ENCODE measurements at regions not wholly inside any gene's neighbourhood (a gene's known extent, or its start where the extent isn't known, plus 50 kb on each side); places are given as distances from the start of the nearest gene placed in this dataset.

GRCh38 chr2:194077366-194077765 lies 1579.7 kb upstream of the SLC39A10 start:
- H3K27ac ChIP-seq (ENCODE audit: low read depth, low read length, poor library complexity, severe bottlenecking) = no peak overlapping the region
- H3K36me3 ChIP-seq (ENCODE audit: insufficient read depth, low read length) = no peaks in the 10 kb centered on the region
- no peaks in the 10 kb centered on the region for H3K9me2 ChIP-seq (ENCODE audit: insufficient read depth, low read length)
- no peak overlapping the region for H2AFZ ChIP-seq (ENCODE audit: low read length)
- TF ChIP-seq CTCF (conservative IDR thresholded peaks at IDR 0.05; ENCODE audit: low read length) = no peak
- TF ChIP-seq EZH2phosphoT487 (IDR thresholded peaks at IDR 0.05; ENCODE audit: borderline replicate concordance, low read depth, low read length) = no peak
- no peak overlapping the region for H3K4me2 ChIP-seq (ENCODE audit: low read length)
- ChIA-PET POLR2A (interaction anchor here (0.5 to 2.9 kb wide), 3 partner anchors 12 to 1108 kb away, joined by 3 to 10 read pairs (median 3); no protein-coding TSS in a partner anchor), CTCF (ENCODE audit: unreplicated experiment) (interaction anchor here (1.0 kb wide), 1 partner anchor 11 kb away, joined by 3 read pairs; no protein-coding TSS in a partner anchor)
- H3K4me3 ChIP-seq (ENCODE audit: low read depth, low read length, poor library complexity, severe bottlenecking) = no peak overlapping the region
- H3K9me3 ChIP-seq (ENCODE audit: low read length) = no peaks in the 10 kb centered on the region
- H4K20me1 ChIP-seq (ENCODE audit: insufficient read depth, low read length) = no peaks in the 10 kb centered on the region
- BruUV-seq (replicated peaks) = no TSS peak
- H3K4me1 ChIP-seq (ENCODE audit: insufficient read depth, low read length, poor library complexity, severe bottlenecking) = no peaks in the 10 kb centered on the region
- no peak for DNase-seq (ENCODE audit: low spot score)
- H3K79me2 ChIP-seq (ENCODE audit: insufficient read depth, low read depth, low read length) = no peaks in the 10 kb centered on the region
- intact Hi-C loops (cut with micrococcal nuclease; ENCODE audit: unreplicated experiment) = no loop called here

- no peak for TF ChIP-seq EZH2phosphoT487 (IDR thresholded peaks at IDR 0.05; ENCODE audit: borderline replicate concordance, low read depth, low read length)
- no peak for TF ChIP-seq CTCF (conservative IDR thresholded peaks at IDR 0.05; ENCODE audit: low read length)
- CTCF ChIA-PET (ENCODE audit: unreplicated experiment) = no interaction called here
- no peaks in the 10 kb centered on the region for H3K9me3 ChIP-seq (ENCODE audit: low read length)
- no peak overlapping the region for H3K4me2 ChIP-seq (ENCODE audit: low read length)
- POLR2A ChIA-PET = interaction anchor here (0.8 kb wide), 1 partner anchor 43 kb away, joined by 3 read pairs; no protein-coding TSS in a partner anchor
- no peak for DNase-seq (ENCODE audit: low spot score)
- no peak overlapping the region for H3K4me3 ChIP-seq (ENCODE audit: low read depth, low read length, poor library complexity, severe bottlenecking)
- no peaks in the 10 kb centered on the region for H3K36me3 ChIP-seq (ENCODE audit: insufficient read depth, low read length)
- H3K27ac ChIP-seq (ENCODE audit: low read depth, low read length, poor library complexity, severe bottlenecking) = no peak overlapping the region
- no peaks in the 10 kb centered on the region for H4K20me1 ChIP-seq (ENCODE audit: insufficient read depth, low read length)
- no peaks in the 10 kb centered on the region for H3K4me1 ChIP-seq (ENCODE audit: insufficient read depth, low read length, poor library complexity, severe bottlenecking)
- intact Hi-C loops (cut with micrococcal nuclease; ENCODE audit: unreplicated experiment) = no loop called here
- BruUV-seq (replicated peaks) = no TSS peak
- H2AFZ ChIP-seq (ENCODE audit: low read length) = no peak overlapping the region
- no peaks in the 10 kb centered on the region for H3K9me2 ChIP-seq (ENCODE audit: insufficient read depth, low read length)
- H3K79me2 ChIP-seq (ENCODE audit: insufficient read depth, low read depth, low read length) = no peaks in the 10 kb centered on the region
Observed at GRCh38 chr2:194062401-194062800, 1594.6 kb upstream of the SLC39A10 start.

- H3K4me2 ChIP-seq (ENCODE audit: low read length) = no peak overlapping the region
- no peak overlapping the region for H3K27ac ChIP-seq (ENCODE audit: low read depth, low read length, poor library complexity, severe bottlenecking)
- H3K4me1 ChIP-seq (ENCODE audit: insufficient read depth, low read length, poor library complexity, severe bottlenecking) = no peaks in the 10 kb centered on the region
- no peaks in the 10 kb centered on the region for H3K36me3 ChIP-seq (ENCODE audit: insufficient read depth, low read length)
- DNase-seq (ENCODE audit: low spot score) = no peak
- ChIA-PET POLR2A (interaction anchor here (0.6 to 1.9 kb wide), 5 partner anchors 13 to 81 kb away, joined by 3 to 5 read pairs (median 3); no protein-coding TSS in a partner anchor), CTCF (ENCODE audit: unreplicated experiment) (no interaction called here)
- BruUV-seq (replicated peaks) = no TSS peak
- H3K9me3 ChIP-seq (ENCODE audit: low read length) = no peaks in the 10 kb centered on the region
- no peak for TF ChIP-seq CTCF (conservative IDR thresholded peaks at IDR 0.05; ENCODE audit: low read length)
- TF ChIP-seq EZH2phosphoT487 (IDR thresholded peaks at IDR 0.05; ENCODE audit: borderline replicate concordance, low read depth, low read length) = no peak
- no peaks in the 10 kb centered on the region for H4K20me1 ChIP-seq (ENCODE audit: insufficient read depth, low read length)
- no peak overlapping the region for H2AFZ ChIP-seq (ENCODE audit: low read length)
- H3K79me2 ChIP-seq (ENCODE audit: insufficient read depth, low read depth, low read length) = no peaks in the 10 kb centered on the region
- H3K9me2 ChIP-seq (ENCODE audit: insufficient read depth, low read length) = no peaks in the 10 kb centered on the region
- intact Hi-C loops (cut with micrococcal nuclease; ENCODE audit: unreplicated experiment) = no loop called here
- H3K4me3 ChIP-seq (ENCODE audit: low read depth, low read length, poor library complexity, severe bottlenecking) = no peak overlapping the region
Observed at GRCh38 chr2:194060269-194060668, 1596.8 kb upstream of the SLC39A10 start.
